AML-193 (cell line): ENCODE measurements at regions not wholly inside any gene's neighbourhood (a gene's known extent, or its start where the extent isn't known, plus 50 kb on each side); places are given as distances from the start of the nearest gene placed in this dataset.

Experiments used
- DNase-seq, 2 experiments: peaks; one replicate each; lab custom pipeline; 2025; lab: John Stamatoyannopoulos, UW

DNA sequence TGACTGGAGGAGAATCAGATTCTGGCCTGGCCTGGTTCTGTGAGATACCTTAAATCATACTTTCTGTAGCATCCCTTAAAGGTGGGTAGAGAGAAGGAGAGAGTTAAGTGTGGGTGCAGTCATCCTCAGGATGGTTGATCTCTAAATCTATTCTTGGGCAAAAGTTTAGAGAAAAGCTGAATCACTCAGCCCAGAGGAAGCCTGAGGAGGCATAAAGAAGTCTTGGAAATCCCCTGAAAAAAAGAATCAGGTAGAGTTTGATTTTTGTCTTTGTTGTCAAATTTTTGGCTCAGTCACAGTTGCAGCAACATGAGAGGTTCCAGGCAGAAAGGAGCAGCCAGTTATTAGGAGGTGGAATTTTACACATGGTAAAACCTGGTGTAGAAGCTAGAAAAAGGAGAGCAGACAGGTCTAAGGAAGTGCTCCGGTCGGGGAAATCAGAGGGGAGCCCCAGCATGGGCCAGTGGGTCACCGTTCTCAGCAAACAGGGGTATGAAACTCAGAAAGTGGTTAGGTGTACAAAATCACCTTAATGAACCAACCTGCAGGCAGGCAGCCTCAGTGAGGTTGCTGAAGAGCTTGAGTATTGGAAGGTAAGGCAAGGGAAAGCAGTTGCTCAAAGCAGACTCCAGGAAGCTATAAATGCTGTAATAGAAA lies 116.2 kb upstream of the CNTLN start:
- DNase-seq: no peak

- no peak for DNase-seq
These were observed 116.8 kb upstream of the CNTLN start for GRCh38 chr9:17017931-17018491.

GRCh38 chr9:17013891-17014290 lies 120.9 kb upstream of the CNTLN start:
- DNase-seq: no peak

DNA sequence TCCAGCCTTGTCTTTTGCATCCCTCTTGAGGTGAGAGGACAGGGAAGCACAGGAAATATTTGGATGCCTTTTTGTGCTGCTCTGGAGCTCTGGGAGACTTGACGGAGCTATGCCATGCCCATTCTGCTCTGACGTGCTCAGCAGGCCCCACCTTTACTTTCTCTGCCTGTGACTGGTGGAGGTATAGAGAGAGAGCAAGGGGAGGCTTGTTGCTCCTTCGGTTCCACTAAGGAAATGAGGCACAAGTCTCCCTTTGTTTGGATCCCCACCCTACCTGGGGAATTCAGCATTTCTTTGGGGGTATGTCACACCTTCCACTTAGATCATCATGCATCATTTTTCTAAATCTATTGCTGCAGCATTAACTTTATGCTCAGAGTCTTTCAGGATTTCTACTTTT lies 121.8 kb upstream of the CNTLN start:
- DNase-seq: no peak

GRCh38 chr9:17011880-17012279 lies 123.0 kb upstream of the CNTLN start:
- no peak for DNase-seq

GRCh38 chr9:17009071-17009470 lies 125.8 kb upstream of the CNTLN start:
- no peak for DNase-seq

DNA sequence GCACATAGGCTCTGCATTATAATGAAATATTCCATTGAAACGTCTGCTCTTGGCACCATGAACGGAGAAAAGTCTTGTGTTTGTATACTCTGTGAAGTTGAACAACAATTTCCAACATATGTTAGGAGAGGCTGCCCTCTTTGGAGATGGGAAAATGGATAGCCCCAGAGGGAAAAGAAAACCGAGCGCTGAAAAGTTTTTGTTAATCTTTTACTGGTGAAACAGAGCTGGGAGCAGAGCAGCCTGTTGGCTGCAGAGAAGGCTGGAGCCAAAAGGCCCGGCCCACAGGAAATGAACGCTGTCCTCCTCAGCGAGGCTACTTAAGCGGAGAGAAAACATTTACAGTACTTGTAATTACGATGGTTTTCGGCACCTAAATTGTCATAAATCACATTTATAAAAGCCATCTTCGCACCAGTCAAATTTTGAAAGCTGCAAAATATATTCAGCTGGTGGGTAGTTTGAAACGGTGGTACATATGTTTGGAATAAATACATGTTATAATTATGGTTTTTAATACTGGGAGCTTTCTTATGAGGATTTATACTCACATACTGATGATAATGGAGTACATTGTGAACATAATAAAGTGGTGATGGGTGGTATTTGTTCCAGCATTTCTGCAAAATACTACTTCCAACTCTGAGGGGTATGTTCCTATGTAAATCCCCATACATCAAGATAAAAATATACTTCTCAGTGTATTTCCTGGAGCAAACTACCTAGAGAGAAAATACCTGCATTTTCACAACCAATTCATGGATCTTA lies 129.6 kb upstream of the CNTLN start:
- no peak for DNase-seq

DNA sequence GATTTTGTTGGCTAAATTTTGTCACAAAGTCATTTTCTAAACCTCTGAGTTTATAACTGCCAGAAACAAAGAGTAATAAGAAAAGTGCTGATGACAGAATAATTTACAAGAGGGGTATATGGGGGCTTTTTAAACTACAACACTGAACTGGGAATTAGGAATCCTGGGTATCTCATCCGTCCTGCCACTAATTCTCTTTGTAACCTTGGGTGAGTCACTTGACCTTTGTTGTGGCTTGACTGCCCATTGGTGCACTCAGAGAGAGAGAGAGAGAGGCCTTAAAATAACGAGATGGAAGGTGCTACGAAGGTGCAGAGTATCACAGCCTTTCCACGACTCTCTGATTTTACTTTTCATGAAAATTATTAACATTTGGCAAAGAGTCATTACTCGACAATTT lies 130.3 kb upstream of the CNTLN start:
- DNase-seq: no peak

GRCh38 chr9:17003576-17004240 lies 131.1 kb upstream of the CNTLN start:
- no peak for DNase-seq

DNA sequence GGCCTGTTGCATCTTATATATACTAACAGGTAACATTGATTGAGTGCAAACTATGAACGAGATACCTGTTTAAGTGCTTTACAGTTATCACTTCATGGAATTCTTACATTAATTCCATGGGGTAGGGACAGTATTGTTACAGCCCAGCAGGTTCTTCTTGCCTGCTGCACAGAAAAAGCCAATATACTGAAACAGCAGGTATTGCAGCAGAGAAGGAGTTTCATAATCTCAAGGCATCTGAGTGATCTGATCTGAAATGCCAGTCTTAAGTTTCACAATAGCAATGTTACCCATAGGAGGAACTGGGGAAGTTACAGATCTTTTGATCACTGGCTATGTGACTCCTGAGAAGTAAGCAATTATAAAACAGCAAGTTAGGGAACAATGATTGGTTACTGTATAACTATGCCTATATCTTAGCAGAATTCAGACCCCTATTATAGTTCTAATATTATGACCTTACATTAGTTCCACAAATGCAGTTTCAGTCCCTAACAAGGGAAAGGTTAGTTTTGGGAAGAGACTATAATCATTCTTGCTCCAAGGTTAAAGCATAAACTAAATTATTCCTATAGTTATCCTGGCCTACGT lies 126.5 kb upstream of the BNC2 start:
- no peak for DNase-seq

GRCh38 chr9:16992138-16992537 lies 121.7 kb upstream of the BNC2 start:
- DNase-seq: no peak

DNA sequence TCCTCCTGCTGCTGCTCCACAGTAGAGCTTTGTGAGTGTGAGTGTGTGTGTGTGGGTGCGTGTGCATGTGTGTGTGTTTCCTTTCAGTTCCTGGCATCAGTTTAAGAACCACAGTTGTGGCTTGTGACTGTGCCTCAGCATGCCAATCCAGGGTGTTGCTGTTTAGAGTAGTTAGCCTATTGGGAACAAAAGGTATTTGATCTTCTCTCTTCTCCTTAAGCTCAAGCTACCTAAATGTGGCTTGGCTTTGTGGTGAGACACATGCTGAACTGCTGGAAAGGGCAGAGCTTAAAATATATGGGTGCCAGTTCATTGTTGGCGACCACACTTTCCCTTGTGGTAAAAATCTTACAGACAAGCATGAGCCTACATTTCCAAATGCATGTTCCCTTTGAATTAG lies 116.6 kb upstream of the BNC2 start:
- no peak for DNase-seq

DNA sequence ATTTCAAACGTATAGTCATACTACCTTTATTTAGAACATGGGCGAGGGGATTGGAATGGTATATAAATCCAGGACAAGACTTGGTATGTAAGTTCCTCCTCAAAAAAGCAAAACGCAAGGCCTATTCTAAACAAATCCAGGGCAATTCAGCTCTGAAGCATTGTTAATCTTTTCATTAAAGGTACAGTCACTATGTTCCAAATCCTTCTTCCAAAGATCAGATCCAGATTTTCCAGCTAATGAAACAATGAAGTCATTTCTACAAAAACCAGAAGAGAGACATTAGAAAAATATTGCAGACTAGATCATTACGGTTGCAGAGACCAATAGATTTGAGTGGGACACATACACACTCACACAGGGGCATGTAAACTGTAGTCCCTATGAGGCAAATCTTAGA lies 116.1 kb upstream of the BNC2 start:
- DNase-seq: no peak

DNA sequence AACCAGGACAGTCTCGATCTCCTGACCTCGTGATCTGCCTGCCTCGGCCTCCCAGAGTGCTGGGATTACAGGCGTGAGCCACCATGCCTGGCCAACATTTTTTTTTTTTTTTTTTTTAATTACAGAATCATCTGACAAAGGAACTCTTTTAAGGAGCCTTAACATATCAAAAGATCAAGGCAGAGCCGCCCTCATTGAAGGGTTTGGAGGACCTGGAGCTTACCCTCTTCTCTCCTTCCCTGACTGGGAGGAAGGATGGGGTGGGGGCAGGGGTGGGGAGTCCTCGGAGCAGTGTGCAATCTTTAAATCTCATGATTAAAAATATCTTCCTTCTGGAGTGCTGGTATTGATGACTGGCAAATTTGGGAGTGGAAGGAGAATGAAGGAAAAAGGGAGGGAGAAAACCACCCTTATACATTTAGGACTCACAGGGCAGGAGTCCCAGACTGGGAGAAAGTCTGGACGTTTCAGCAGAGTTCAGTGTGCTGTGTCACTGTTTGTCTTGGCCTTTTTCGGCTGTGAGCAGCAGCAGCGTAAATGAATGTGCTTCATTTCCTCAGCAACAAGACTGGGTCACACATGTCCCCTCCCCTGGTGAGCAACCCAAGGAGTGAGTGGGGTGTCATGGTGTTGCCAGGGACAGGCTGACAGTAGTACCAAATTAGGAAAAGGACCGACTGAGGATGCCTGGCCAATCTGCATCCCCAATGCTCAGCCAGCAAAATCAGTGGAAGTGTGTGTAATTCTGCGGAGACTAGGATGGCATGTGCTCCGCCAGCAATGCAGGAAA lies 115.3 kb upstream of the BNC2 start:
- DNase-seq: no peak

- no peak for DNase-seq
These were observed 112.4 kb upstream of the BNC2 start for GRCh38 chr9:16982780-16983310.

DNA sequence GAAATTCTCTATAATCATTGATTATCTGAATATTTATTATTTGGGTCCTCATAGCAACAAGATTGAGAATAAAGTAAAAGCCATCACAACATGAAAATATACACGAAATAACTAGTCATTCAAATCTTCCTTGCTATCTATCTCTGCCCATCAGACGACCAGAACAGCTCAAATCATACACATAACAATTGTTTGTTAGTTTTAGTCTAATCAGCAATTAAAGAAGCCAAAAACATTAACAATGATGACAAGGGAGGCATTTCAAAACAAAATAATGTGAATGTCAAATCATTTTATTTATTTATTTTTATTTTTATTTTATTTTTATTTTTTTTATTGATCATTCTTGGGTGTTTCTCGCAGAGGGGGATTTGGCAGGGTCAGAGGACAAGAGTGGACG lies 106.0 kb upstream of the BNC2 start:
- DNase-seq: no peak

GRCh38 chr9:16974436-16974835 lies 104.0 kb upstream of the BNC2 start:
- DNase-seq: no peak

DNA sequence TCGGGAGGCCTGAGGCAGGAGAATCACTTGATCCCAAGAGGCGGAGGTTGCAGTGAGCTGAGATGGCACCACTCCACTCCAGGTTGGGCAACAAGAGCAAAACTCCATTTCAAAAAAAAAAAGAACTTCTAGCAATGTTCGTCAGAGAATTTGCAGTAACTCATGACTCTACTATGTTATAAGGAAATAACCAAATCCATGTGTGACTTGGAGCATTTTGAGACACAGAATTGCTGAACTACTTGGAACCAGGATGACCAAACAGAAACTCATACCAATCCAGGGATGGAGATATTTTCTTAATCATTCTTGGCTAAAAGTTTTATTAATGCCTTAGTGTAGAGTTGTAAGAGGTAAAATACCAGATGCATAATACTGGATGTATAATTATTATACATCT lies 99.9 kb upstream of the BNC2 start:
- no peak for DNase-seq

GRCh38 chr9:16964228-16964627 lies 93.8 kb upstream of the BNC2 start:
- DNase-seq: no peak

- DNase-seq: no peak
These were observed 89.6 kb upstream of the BNC2 start for GRCh38 chr9:16960084-16960483.

- DNase-seq: no peak
These were observed 88.9 kb upstream of the BNC2 start for GRCh38 chr9:16959391-16959790.

GRCh38 chr9:16954040-16954439 lies 83.6 kb upstream of the BNC2 start:
- DNase-seq: no peak
